ENCODE measurements at regions not wholly inside any gene's neighbourhood (a gene's known extent, or its start where the extent isn't known, plus 50 kb on each side); places are given as distances from the start of the nearest gene placed in this dataset.

GRCh38 chr2:18731666-18732065 is 142.3 kb upstream of the NT5C1B start:
- TF ChIP-seq POLR2A (IDR thresholded peaks at IDR 0.05) = no peak
- TF ChIP-seq CTCF (IDR thresholded peaks at IDR 0.05) = no peak

Measured in esophagus squamous epithelium (tissue), 4 donors.